Epidermal melanocyte (primary cell): ENCODE measurements at regions not wholly inside any gene's neighbourhood (a gene's known extent, or its start where the extent isn't known, plus 50 kb on each side); places are given as distances from the start of the nearest gene placed in this dataset.
"Not testable (repeated sequence)": the region's sequence is repeated elsewhere in the genome, so short reads cannot be mapped to it uniquely, and the experiment has no call there.

Experiments
- DNase-seq: peaks from one replicate; pipeline ENCODE4 v3.0.0; 2011; ENCODE audit warnings: low spot score; ENCODE audit not compliant: insufficient read length

- DNase-seq = no peak
These were observed 219.0 kb downstream of the TTLL2 start for GRCh38 chr6:167543602-167544497.

GRCh38 chr6:167546611-167547327 lies 221.9 kb downstream of the TTLL2 start:
- no peak for DNase-seq

GRCh38 chr6:167547328-167547692 lies 222.4 kb downstream of the TTLL2 start:
- DNase-seq = no peak

DNA sequence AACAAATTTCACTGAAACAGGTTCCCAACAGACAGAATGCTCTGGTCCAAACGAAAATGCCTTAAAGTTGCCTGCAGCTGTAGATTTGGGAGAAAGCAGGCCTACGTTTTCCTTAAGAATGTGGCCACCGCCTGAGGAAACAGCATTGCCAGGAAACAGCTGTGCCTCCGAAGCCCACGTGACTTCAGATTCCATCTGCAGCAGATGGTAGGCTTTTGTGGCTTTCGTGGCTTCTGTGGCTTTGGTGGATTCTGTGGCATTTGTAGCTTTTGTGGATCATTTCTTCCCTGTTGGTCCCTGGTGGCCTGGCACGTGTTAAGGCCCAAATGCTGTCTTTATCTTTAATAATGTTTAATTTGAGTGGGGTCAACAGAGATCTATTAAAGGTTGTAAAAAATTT lies 222.9 kb downstream of the TTLL2 start:
- DNase-seq = no peak

DNA sequence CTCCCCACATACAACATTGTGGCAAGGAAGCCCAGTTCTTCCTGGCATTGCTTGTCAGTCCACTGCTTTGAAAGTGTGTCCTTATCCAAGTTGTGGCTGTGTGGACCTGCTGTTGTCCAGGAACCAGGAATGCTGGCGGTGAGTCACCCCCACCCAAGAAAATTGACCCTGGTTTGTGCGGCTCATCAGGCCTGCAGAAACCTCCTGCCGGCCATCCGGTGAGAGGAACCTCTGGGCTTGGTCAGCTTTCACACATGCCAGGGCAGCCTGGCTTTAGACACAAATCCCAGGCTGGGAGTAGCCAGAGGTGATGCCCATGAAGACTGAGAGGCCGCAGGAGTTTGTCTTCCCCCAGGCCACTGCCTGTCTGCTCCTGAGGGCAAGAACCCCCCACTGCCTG lies 223.6 kb downstream of the TTLL2 start:
- no peak for DNase-seq

GRCh38 chr6:167549213-167549612 lies 224.3 kb downstream of the TTLL2 start:
- DNase-seq = peak; percentile 60

- DNase-seq = no peak
These were observed 226.2 kb downstream of the TTLL2 start for GRCh38 chr6:167550941-167551627.

GRCh38 chr6:167551628-167552257 lies 226.9 kb downstream of the TTLL2 start:
- DNase-seq = no peak

GRCh38 chr6:167552258-167552630 lies 227.4 kb downstream of the TTLL2 start:
- no peak for DNase-seq

DNA sequence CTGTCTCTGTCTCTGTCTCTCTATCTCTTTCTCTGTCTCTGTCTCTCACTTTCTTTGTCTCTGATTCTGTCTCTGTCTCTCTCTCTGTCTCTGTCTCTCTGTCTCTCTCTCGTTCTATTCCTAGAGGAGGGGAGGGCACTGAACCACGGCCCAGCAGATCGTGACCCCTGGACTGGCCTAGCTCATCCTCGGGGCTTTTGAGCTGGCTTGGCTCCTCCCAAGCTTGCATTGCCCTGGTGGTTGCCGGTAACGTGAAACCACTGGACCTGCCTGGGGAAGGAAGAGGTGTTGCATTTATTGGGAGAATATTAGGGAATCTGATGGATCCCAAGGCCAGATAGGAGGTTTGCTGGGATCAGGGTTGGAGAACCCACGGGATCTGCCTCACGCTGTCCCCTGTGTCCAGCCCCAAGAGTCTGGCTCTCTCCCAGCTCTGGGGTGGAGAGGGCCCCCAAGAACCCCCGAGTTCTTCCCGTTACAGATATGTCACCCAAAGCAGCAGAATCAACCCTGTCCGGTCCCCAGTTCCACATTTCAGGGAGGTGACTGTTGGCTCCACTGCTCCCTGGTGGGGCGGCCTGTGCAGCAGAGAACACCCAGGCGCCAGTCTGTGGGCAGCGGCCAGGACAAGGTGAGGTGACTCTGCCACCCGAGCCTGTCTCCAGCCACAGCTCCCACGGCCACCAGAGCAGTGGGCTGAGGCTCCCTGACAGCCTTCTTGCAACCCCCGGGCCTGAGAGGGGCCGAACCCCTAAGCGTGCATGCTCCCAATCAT lies 228.3 kb downstream of the TTLL2 start:
- DNase-seq = no peak

- DNase-seq = no peak
These were observed 228.8 kb downstream of the TTLL2 start for GRCh38 chr6:167553736-167554119.

DNA sequence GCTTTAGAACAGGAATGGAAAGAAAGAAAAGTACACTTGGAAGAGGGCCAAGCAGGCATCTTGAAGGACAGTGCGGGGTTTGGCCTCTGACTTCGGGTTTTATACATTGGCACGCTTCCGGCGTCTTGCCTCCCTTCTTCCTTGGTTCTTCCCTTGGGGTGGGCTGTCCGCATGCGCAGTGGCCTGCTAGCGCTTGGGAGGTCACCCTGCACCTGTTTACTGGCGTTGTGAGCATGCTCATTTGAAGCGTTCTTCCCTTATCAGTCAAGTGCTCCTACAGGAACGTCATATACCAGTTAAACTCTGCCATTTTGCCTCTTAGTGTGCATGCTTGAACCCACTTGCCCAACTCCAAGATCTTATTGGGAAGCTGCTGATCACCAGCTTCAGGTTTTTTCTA lies 230.0 kb downstream of the TTLL2 start:
- no peak for DNase-seq

DNA sequence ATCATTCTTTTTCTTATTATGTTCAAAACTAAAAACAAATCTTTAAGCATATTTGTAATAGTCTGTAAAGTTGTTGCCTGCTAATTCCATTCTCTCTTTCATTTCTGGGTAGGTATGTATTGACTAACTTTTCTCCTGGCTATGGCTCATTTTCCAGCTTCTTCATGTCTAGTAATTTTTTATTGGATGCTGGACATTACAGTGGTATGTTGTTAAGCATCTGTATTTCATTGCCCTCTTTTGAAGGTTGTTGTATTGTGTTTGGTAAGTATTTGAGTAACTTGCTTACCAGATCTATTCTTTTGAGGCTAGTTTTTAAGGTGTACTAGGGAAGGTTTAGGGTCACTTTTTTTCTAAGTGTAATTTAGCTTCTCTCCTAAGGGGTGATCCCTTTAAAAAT lies 230.9 kb downstream of the TTLL2 start:
- no peak for DNase-seq

- no peak for DNase-seq
These were observed 232.8 kb downstream of the TTLL2 start for GRCh38 chr6:167557675-167558074.

DNA sequence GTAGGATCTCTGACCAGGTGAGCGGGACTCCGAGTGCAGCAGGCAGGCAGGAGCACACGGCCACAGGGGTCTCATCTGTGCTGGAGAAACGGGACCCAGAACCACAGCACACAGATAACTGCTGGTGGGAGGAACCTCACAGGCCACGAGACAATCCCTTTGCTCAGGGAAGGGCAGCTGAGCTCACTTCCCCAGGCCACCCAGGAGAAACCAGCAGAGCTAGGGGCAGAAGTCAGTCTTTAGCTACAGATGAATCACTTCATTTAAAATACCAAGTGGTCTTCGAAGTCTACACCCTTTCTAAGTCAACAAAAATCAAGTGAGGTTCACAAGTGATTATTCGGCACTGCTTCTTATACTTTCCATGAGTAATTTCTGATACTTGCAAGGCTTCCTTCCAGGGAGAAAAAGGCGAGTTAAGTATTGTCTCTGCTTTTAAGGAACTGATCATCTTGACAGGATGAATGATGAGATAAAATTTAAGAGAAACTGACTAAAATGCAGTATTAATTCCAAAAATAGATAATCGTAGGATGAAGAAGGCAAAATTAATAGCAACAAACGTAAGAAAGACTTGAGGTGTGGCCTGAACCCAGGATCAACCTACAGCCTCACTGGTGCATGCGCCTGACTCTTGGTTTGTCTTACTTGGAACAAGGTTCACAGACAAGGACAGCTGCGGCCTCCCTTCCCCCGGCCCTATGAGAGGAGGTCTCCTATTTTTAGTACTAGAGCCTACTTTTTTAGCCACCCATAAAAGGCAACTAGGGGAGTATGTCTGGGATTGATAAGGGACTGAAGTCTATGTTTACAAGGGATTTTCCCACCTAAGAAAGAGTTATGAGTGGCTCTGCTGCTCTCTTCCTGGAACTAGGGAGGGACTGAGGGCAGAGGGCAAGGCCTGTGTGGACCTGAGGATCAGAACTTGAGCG lies 233.6 kb downstream of the TTLL2 start:
- no peak for DNase-seq

GRCh38 chr6:167559675-167560479 lies 235.0 kb downstream of the TTLL2 start:
- DNase-seq = no peak

- DNase-seq = no peak
These were observed 236.0 kb downstream of the TTLL2 start for GRCh38 chr6:167560673-167561569.

GRCh38 chr6:167562862-167563261 lies 238.0 kb downstream of the TTLL2 start:
- not testable (repeated sequence) for DNase-seq
